ENCODE measurements at regions not wholly inside any gene's neighbourhood (a gene's known extent, or its start where the extent isn't known, plus 50 kb on each side); places are given as distances from the start of the nearest gene placed in this dataset.

- 7% methylated on average over 4 of the region's 4 CpGs for WGBS (ENCODE audit: insufficient coverage, low coverage, missing lambda C conversion rate)
- BruUV-seq (replicated peaks): no TSS peak
- H4K20me1 ChIP-seq (replicated peaks; ENCODE audit: control insufficient read depth, insufficient read depth, low read length): no peaks in the 10 kb centered on the region
- H2AFZ ChIP-seq (ENCODE audit: low read depth, low read length): no peak overlapping the region
- intact Hi-C loops (cut with micrococcal nuclease): no loop called here
- no peaks in the 10 kb centered on the region for H3K27me3 ChIP-seq (ENCODE audit: control insufficient read depth in 2 of 2, insufficient read depth in 2 of 2, low read length in 2 of 2)
- no peaks in the 10 kb centered on the region for H3K4me1 ChIP-seq (replicated peaks in 1 of 2; ENCODE audit: control insufficient read depth in 2 of 2, insufficient read depth in 2 of 2, low read length in 2 of 2)
- no peaks in the 10 kb centered on the region for H3K79me2 ChIP-seq (ENCODE audit: control insufficient read depth, insufficient read depth, low read length)
- FAIRE-seq (no peak), DNase-seq (ENCODE audit: extremely low read depth in 1 of 4, low spot score in 3 of 4) (no peak), ATAC-seq (no peak)
- no peak overlapping the region for H3K27ac ChIP-seq (ENCODE audit: extremely low read depth, low read depth, low read length)
- no peak for TF ChIP-seq NFRKB (IDR thresholded peaks at IDR 0.05; ENCODE audit: low read depth)
- no peak for TF ChIP-seq ZNF75A (CRISPR knock-in tag; IDR thresholded peaks at IDR 0.05)
- TF ChIP-seq ZBTB8A (IDR thresholded peaks at IDR 0.05; ENCODE audit: partially characterized antibody): no peak
- TF ChIP-seq ZNF408 (CRISPR knock-in tag; IDR thresholded peaks at IDR 0.05; ENCODE audit: low read depth): no peak
- TF ChIP-seq ZNF507 (tag; conservative IDR thresholded peaks at IDR 0.05): no peak
- TF ChIP-seq POLR2G (IDR thresholded peaks at IDR 0.05; ENCODE audit: low read depth, low read length): no peak
- TF ChIP-seq FOXP1 (CRISPR knock-in tag; IDR thresholded peaks at IDR 0.05): no peak
- no peak for TF ChIP-seq TRIM24 (IDR thresholded peaks at IDR 0.05)
- TF ChIP-seq ZNF324 (CRISPR knock-in tag; IDR thresholded peaks at IDR 0.05): no peak
- TF ChIP-seq BACH1 (tag; IDR thresholded peaks at IDR 0.05): no peak
- no peak for TF ChIP-seq NELFE (IDR thresholded peaks at IDR 0.05; ENCODE audit: insufficient read depth, insufficient read length)
- ChIA-PET POLR2A (interaction anchor here (0.6 kb wide), 1 partner anchor 444 kb away, joined by 3 read pairs; no protein-coding TSS in a partner anchor), CTCF (ENCODE audit: low intra/inter-chr PET ratio) (no interaction called here)
- no peak overlapping the region for H3K9ac ChIP-seq (ENCODE audit: insufficient read depth in 1 of 2, low read depth in 2 of 2, low read length in 2 of 2)
- no peak overlapping the region for H3K4me3 ChIP-seq
- no peaks in the 10 kb centered on the region for H3K36me3 ChIP-seq (ENCODE audit: control insufficient read depth, insufficient read depth, low read length)
- H3K9me3 ChIP-seq (replicated peaks; ENCODE audit: control insufficient read depth, insufficient read depth, low read depth, low read length): peaks cover 4% of the 10 kb centered on the region; the same call in 1 of the 2 replicates
- in situ Hi-C loops (cut with MboI): no loop called here
- H3K9me1 ChIP-seq (ENCODE audit: control insufficient read depth, insufficient read depth, low read length): no peaks in the 10 kb centered on the region
- no peak overlapping the region for H3K4me2 ChIP-seq (ENCODE audit: insufficient read depth, low read length)
Observed at GRCh38 chr6:68527691-68528090, 107.4 kb upstream of the ADGRB3 start.

All from K562 (cell line).